ENCODE measurements at regions not wholly inside any gene's neighbourhood (a gene's known extent, or its start where the extent isn't known, plus 50 kb on each side); places are given as distances from the start of the nearest gene placed in this dataset.
"Not testable (repeated sequence)": the region's sequence is repeated elsewhere in the genome, so short reads cannot be mapped to it uniquely, and the experiment has no call there.

GRCh38 chr5:18397891-18398290 is 763.6 kb downstream of the TAF11L14 start:
- Histone ChIP-seq H3K4me3 (replicated peaks; ENCODE audit: insufficient read depth, low read length) (no peak overlapping the region), H3K27me3 (ENCODE audit: insufficient read depth, poor library complexity, severe bottlenecking) (no peaks in the 10 kb centered on the region), H3K27ac (replicated peaks) (no peak overlapping the region)
- no peak for DNase-seq (ENCODE audit: low read depth in 1 of 2, low spot score in 1 of 2)
- TF ChIP-seq REST (IDR thresholded peaks at IDR 0.05; ENCODE audit: insufficient replicate concordance, low read depth) (no peak), POLR2AphosphoS5 (IDR thresholded peaks at IDR 0.05; ENCODE audit: low read depth) (no peak), SPI1 (IDR thresholded peaks at IDR 0.05; ENCODE audit: borderline replicate concordance, low read depth) (no peak), GABPA (IDR thresholded peaks at IDR 0.05; ENCODE audit: low read depth) (no peak), CTCF (IDR thresholded peaks at IDR 0.05; ENCODE audit: insufficient read depth, low read length) (no peak)

- H3K27ac ChIP-seq (replicated peaks); H3K27me3 ChIP-seq (ENCODE audit: insufficient read depth, poor library complexity, severe bottlenecking); DNase-seq (ENCODE audit: low read depth in 1 of 2, low spot score in 1 of 2); H3K4me3 ChIP-seq (replicated peaks; ENCODE audit: insufficient read depth, low read length): not testable (repeated sequence)
Measured at GRCh38 chr5:18399461-18400327, 765.4 kb downstream of the TAF11L14 start.

GRCh38 chr5:18403141-18403540 is 768.9 kb downstream of the TAF11L14 start:
- H3K27ac ChIP-seq (replicated peaks): no peak overlapping the region
- no peak for DNase-seq (ENCODE audit: low read depth in 1 of 2, low spot score in 1 of 2)
- H3K27me3 ChIP-seq (ENCODE audit: insufficient read depth, poor library complexity, severe bottlenecking): no peaks in the 10 kb centered on the region
- no peak overlapping the region for H3K4me3 ChIP-seq (replicated peaks; ENCODE audit: insufficient read depth, low read length)
- no peak for TF ChIP-seq SPI1 (IDR thresholded peaks at IDR 0.05; ENCODE audit: borderline replicate concordance, low read depth)
- no peak for TF ChIP-seq CTCF (IDR thresholded peaks at IDR 0.05; ENCODE audit: insufficient read depth, low read length)
- no peak for TF ChIP-seq REST (IDR thresholded peaks at IDR 0.05; ENCODE audit: insufficient replicate concordance, low read depth)
- no peak for TF ChIP-seq GABPA (IDR thresholded peaks at IDR 0.05; ENCODE audit: low read depth)
- TF ChIP-seq POLR2AphosphoS5 (IDR thresholded peaks at IDR 0.05; ENCODE audit: low read depth): no peak

GRCh38 chr5:18403941-18404438 is 769.7 kb downstream of the TAF11L14 start:
- no peaks in the 10 kb centered on the region for H3K27me3 ChIP-seq (ENCODE audit: insufficient read depth, poor library complexity, severe bottlenecking)
- no peak for DNase-seq (ENCODE audit: low read depth in 1 of 2, low spot score in 1 of 2)
- TF ChIP-seq REST (IDR thresholded peaks at IDR 0.05; ENCODE audit: insufficient replicate concordance, low read depth) (no peak), POLR2AphosphoS5 (IDR thresholded peaks at IDR 0.05; ENCODE audit: low read depth) (no peak), CTCF (IDR thresholded peaks at IDR 0.05; ENCODE audit: insufficient read depth, low read length) (no peak), GABPA (IDR thresholded peaks at IDR 0.05; ENCODE audit: low read depth) (no peak), SPI1 (IDR thresholded peaks at IDR 0.05; ENCODE audit: borderline replicate concordance, low read depth) (no peak)

More at GRCh38 chr5:18403941-18404438, 769.7 kb downstream of the TAF11L14 start:
- H3K27ac ChIP-seq (replicated peaks): no peak overlapping the region
- H3K4me3 ChIP-seq (replicated peaks; ENCODE audit: insufficient read depth, low read length): no peak overlapping the region

Measured in HL-60 (cell line).